A673 (cell line): ENCODE measurements at regions not wholly inside any gene's neighbourhood (a gene's known extent, or its start where the extent isn't known, plus 50 kb on each side); places are given as distances from the start of the nearest gene placed in this dataset.

Source experiments
- EZH2 ChIP-seq: fragments of 200-600 bp; sonication (generic); IDR thresholded peaks from 2 replicates; pipeline ENCODE4 v1.6.1; 2017; ENCODE audit warnings: borderline replicate concordance, low read depth, mild to moderate bottlenecking, mixed read lengths, antibody characterized with exemption, low read length; ENCODE audit not compliant: poor library complexity, severe bottlenecking
- TF ChIP-seq, protein P1 (sequence below): fragments of 300-800, 200-600 bp; sonication (generic); conservative IDR thresholded peaks from 2 replicates; pipeline ENCODE4 v1.5.1; 2017; ENCODE audit warnings: low read depth, mild to moderate bottlenecking, antibody characterized with exemption, low read length, moderate library complexity, mixed read lengths

DNA sequence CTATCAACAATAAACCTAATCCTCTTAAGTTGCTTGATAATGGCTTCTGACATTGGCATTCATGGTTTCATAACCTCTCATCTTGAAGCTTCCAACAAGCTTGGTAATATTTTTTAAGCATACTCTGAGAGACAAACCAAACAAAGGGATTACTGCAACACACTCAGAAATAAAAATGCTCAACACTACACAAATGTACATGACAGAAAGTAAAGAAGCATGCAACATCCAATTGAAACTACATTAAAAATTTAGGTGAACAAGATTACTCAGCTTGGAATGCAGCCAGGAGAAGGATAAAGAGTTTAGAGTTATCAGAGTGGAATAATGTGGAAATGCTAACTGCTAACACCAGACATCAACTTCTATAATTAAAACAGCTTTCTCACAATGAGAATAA is 1136.6 kb upstream of the PABPC4L start:
- TF ChIP-seq, protein P1, sequence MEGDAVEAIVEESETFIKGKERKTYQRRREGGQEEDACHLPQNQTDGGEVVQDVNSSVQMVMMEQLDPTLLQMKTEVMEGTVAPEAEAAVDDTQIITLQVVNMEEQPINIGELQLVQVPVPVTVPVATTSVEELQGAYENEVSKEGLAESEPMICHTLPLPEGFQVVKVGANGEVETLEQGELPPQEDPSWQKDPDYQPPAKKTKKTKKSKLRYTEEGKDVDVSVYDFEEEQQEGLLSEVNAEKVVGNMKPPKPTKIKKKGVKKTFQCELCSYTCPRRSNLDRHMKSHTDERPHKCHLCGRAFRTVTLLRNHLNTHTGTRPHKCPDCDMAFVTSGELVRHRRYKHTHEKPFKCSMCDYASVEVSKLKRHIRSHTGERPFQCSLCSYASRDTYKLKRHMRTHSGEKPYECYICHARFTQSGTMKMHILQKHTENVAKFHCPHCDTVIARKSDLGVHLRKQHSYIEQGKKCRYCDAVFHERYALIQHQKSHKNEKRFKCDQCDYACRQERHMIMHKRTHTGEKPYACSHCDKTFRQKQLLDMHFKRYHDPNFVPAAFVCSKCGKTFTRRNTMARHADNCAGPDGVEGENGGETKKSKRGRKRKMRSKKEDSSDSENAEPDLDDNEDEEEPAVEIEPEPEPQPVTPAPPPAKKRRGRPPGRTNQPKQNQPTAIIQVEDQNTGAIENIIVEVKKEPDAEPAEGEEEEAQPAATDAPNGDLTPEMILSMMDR = no peak
- TF ChIP-seq EZH2 = no peak
